BE2C (cell line): ENCODE measurements at regions not wholly inside any gene's neighbourhood (a gene's known extent, or its start where the extent isn't known, plus 50 kb on each side); places are given as distances from the start of the nearest gene placed in this dataset.

Source experiments
- DNase-seq: peaks from one replicate; pipeline ENCODE4 v3.0.0-alpha.2; 2020
- H3K27me3 ChIP-seq: fragments of 250-450 bp; sonication (Bioruptor Pico); 2 replicates; pipeline ENCODE4 v1.5.1; 2020; ENCODE audit warnings: mild to moderate bottlenecking
- H3K36me3 ChIP-seq: fragments of 250-450 bp; sonication (Bioruptor Pico); 2 replicates; pipeline ENCODE4 v1.5.1; 2020; ENCODE audit warnings: mild to moderate bottlenecking
- H3K4me1 ChIP-seq: fragments of 250-450 bp; sonication (Bioruptor Pico); 2 replicates; pipeline ENCODE4 v1.5.1; 2020
- H3K4me3 ChIP-seq: 2 replicates; pipeline ENCODE4 v1.5.1; 2011; ENCODE audit warnings: low read depth, low read length
- H3K9me3 ChIP-seq: fragments of 250-450 bp; sonication (Bioruptor Pico); 2 replicates; pipeline ENCODE4 v1.5.1; 2020
- TF ChIP-seq, protein P1 (sequence below): IDR thresholded peaks from 2 replicates; pipeline ENCODE4 v1.5.1; 2012; ENCODE audit warnings: mild to moderate bottlenecking, low read depth, low read length

DNA sequence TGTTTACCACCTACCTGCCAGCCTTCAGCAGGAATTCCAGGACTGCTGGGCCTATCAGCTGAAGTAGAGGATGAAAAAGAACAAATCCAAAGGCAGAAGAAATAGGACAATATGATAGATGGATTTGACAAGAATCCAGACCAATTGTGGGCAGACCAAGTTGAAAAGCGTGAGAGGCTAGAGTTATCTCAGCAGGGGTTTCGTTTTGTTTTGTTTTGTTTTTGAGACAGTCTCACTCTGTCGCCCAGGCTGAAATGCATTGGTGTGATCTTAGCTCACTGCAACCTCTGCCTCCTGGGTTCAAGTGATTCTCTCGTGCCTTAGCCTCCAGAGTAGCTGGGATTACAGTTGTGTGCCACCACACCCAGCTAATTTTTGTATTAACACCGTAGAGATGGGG, 113.2 kb downstream of the PALM2AKAP2 start:
- Histone ChIP-seq H3K4me3 (no peak overlapping the region), H3K36me3 (no peaks in the 10 kb centered on the region), H3K27me3 (no peaks in the 10 kb centered on the region; the same call in 1 of the 2 replicates), H3K4me1 (no peaks in the 10 kb centered on the region), H3K9me3 (no peaks in the 10 kb centered on the region)
- TF ChIP-seq, protein P1, sequence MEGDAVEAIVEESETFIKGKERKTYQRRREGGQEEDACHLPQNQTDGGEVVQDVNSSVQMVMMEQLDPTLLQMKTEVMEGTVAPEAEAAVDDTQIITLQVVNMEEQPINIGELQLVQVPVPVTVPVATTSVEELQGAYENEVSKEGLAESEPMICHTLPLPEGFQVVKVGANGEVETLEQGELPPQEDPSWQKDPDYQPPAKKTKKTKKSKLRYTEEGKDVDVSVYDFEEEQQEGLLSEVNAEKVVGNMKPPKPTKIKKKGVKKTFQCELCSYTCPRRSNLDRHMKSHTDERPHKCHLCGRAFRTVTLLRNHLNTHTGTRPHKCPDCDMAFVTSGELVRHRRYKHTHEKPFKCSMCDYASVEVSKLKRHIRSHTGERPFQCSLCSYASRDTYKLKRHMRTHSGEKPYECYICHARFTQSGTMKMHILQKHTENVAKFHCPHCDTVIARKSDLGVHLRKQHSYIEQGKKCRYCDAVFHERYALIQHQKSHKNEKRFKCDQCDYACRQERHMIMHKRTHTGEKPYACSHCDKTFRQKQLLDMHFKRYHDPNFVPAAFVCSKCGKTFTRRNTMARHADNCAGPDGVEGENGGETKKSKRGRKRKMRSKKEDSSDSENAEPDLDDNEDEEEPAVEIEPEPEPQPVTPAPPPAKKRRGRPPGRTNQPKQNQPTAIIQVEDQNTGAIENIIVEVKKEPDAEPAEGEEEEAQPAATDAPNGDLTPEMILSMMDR: no peak
- DNase-seq: no peak

DNA sequence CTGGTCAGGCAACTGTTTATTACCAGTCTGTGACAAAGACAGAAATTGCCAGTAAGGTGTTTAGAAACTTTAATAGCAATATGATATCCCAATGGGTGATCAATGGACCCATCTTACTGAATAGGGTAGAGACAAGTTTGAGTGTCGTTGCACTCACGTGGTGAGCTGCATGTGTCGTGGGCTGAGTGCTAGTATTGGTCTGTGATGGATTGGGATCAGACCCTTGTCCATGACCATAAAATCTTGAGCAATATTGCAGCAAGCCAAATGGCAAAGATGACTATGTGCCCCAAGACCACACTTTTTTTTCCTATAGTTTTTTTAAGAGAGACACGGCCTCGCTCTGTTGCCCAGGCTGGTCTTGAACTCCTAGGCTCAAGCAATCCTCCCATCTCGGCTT, 114.5 kb downstream of the PALM2AKAP2 start:
- no peak for DNase-seq
- no peaks in the 10 kb centered on the region for H3K4me1 ChIP-seq
- H3K27me3 ChIP-seq: no peaks in the 10 kb centered on the region; the same call in 1 of the 2 replicates
- no peak overlapping the region for H3K4me3 ChIP-seq
- no peaks in the 10 kb centered on the region for H3K9me3 ChIP-seq
- TF ChIP-seq, protein P1: no peak
- H3K36me3 ChIP-seq: no peaks in the 10 kb centered on the region

DNA sequence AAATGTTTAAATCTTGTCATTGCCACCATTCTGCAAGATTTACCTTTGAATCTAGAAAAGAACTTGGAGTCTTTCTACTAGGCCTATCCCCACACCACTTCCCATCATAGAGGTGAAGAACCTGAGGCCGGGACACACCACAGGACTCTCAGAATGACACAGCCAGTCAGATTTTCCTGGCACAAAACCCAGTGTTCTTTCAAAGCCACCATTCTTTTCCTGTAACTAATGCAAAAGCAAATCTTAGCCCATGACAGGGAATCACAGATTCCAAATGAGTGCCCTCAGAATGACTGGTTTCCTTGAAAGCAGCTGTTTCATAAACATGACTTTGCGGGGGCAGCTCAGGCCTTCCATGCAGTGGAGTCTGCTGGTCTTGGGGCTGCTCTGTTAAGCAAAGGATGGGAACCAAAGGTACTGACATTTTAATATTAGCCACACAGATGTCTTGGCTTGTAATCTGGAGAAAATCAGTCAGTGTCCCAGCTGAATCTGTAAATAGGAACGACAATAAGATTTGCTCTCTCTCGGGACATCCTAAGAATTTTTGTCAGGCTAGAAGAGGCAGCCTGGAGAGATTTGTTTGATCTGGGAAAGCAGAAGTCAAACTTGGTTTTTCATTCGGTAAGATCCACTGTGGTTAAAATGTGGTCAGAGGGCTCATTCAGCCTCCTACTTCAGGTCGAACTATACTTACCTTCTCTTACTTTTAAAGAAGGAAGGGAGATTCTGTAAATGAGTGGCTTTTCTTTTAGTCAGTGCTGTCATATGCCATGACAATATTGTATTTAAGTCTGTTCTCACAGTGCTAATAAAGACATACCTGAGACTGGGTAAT, 115.1 kb downstream of the PALM2AKAP2 start:
- TF ChIP-seq, protein P1: no peak
- Histone ChIP-seq H3K36me3 (no peaks in the 10 kb centered on the region), H3K4me1 (no peaks in the 10 kb centered on the region), H3K27me3 (no peaks in the 10 kb centered on the region; the same call in 1 of the 2 replicates), H3K4me3 (no peak overlapping the region), H3K9me3 (no peaks in the 10 kb centered on the region)
- DNase-seq: no peak

DNA sequence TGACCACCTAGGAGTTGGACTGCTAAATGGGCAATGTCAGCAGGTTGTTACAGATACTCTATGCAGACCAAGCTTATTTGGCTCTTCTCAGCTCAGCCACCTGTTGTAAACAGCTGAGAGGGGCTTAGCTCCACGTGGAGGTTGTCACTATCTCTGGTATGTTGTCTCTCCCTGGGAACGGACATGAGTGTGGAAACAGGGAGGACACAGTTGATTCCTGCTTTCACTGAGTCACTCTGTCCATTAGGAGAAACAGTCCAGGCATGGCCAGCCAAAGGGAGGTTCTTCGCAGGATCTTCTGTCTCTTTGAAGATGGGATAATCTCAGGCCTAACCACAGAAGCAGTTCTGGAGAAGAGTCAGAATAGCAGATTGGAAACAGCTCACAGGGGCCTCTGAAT, 121.2 kb downstream of the PALM2AKAP2 start:
- H3K9me3 ChIP-seq: no peaks in the 10 kb centered on the region
- H3K27me3 ChIP-seq: no peaks in the 10 kb centered on the region
- DNase-seq: no peak
- H3K4me3 ChIP-seq: no peak overlapping the region
- TF ChIP-seq, protein P1: no peak
- no peaks in the 10 kb centered on the region for H3K4me1 ChIP-seq
- no peaks in the 10 kb centered on the region for H3K36me3 ChIP-seq

DNA sequence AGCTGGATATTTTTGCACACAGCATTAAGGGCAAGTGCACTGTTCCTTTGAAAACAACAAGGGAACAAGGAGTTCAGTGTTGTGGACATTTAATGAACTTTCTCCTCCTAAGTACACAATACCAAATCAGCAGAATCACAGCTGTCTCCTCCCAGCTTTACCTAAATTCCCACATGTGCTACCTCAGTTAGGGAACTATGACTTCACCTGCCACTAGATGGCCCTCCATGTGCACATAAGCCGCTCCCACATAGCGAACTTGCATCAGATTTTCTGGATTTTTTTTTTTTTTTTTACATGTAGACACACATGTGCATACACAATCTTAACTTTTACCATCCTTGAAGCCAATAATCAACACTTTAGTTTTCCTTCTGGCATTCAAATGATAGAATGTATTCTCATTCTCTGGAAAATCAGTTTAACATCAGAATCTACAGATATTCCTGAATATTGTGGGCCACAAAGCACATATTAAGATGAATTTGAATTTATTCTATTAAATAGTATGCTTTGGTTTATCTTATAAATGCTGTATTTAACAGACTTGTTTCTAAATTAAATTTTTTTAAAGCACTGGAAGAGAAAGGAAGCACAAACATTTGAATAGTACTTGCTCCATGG, 123.6 kb downstream of the PALM2AKAP2 start:
- no peaks in the 10 kb centered on the region for H3K36me3 ChIP-seq
- DNase-seq: peak; percentile 61
- H3K27me3 ChIP-seq: no peaks in the 10 kb centered on the region
- H3K4me1 ChIP-seq: no peaks in the 10 kb centered on the region
- H3K4me3 ChIP-seq: no peak overlapping the region
- no peaks in the 10 kb centered on the region; the same call in 1 of the 2 replicates for H3K9me3 ChIP-seq
- TF ChIP-seq, protein P1: peak; percentile 84

DNA sequence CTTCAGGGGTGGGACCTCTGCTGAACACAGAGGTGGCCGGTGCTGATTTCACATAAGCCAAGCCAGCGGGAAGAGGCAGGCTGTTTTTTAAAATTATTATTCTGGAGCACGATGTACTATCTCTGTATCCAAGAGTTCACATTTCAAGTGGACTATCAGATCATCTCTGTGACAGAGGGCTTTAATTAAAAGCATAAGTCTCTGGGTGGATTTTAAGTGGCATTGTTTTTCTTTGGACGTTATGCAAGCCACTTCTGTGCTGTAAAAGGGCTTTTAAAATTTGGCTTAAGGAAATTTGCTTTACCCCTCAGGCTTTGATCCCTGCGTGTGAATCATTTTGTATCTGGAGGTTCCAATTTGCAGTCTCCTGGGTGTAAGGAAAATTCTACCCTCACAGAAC, 124.7 kb downstream of the PALM2AKAP2 start:
- TF ChIP-seq, protein P1: no peak
- no peaks in the 10 kb centered on the region; the same call in 1 of the 2 replicates for H3K9me3 ChIP-seq
- no peaks in the 10 kb centered on the region for H3K4me1 ChIP-seq
- DNase-seq: no peak
- no peak overlapping the region for H3K4me3 ChIP-seq
- no peaks in the 10 kb centered on the region for H3K36me3 ChIP-seq
- no peaks in the 10 kb centered on the region for H3K27me3 ChIP-seq
